ENCODE measurements at regions not wholly inside any gene's neighbourhood (a gene's known extent, or its start where the extent isn't known, plus 50 kb on each side); places are given as distances from the start of the nearest gene placed in this dataset.

- Histone ChIP-seq H2AFZ (ENCODE audit: low read depth, low read length) (no peak overlapping the region), H3K4me1 (ENCODE audit: insufficient read depth, low read length) (peaks cover 37% of the 10 kb centered on the region), H3K36me3 (ENCODE audit: insufficient read depth, low read length) (no peaks in the 10 kb centered on the region), H3K4me3 (ENCODE audit: low read length) (no peak overlapping the region), H3K9me3 (ENCODE audit: low read length) (no peaks in the 10 kb centered on the region), H3K27me3 (ENCODE audit: insufficient read depth, low read length) (no peaks in the 10 kb centered on the region)
Measured at GRCh38 chr3:150252462-150252861, 155.6 kb upstream of the TSC22D2 start.

- Histone ChIP-seq H3K4me1 (ENCODE audit: insufficient read depth, low read length) (peaks cover 37% of the 10 kb centered on the region), H3K9me3 (ENCODE audit: low read length) (no peaks in the 10 kb centered on the region)
Measured at GRCh38 chr3:150251187-150252062, 156.7 kb upstream of the TSC22D2 start.

GRCh38 chr3:150249779-150250470, 158.2 kb upstream of the TSC22D2 start:
- H3K4me3 ChIP-seq (ENCODE audit: low read length), result no peak overlapping the region
- no peak overlapping the region for H2AFZ ChIP-seq (ENCODE audit: low read depth, low read length)
- H3K9me3 ChIP-seq (ENCODE audit: low read length), result no peaks in the 10 kb centered on the region
- no peaks in the 10 kb centered on the region for H3K27me3 ChIP-seq (ENCODE audit: insufficient read depth, low read length)
- no peaks in the 10 kb centered on the region for H3K36me3 ChIP-seq (ENCODE audit: insufficient read depth, low read length)
- peaks cover 29% of the 10 kb centered on the region for H3K4me1 ChIP-seq (ENCODE audit: insufficient read depth, low read length)

More at GRCh38 chr3:150251187-150252062, 156.7 kb upstream of the TSC22D2 start:
- Histone ChIP-seq H2AFZ (ENCODE audit: low read depth, low read length) (no peak overlapping the region), H3K36me3 (ENCODE audit: insufficient read depth, low read length) (no peaks in the 10 kb centered on the region), H3K4me3 (ENCODE audit: low read length) (no peak overlapping the region), H3K27me3 (ENCODE audit: insufficient read depth, low read length) (no peaks in the 10 kb centered on the region)

GRCh38 chr3:150248888-150249681, 159.0 kb upstream of the TSC22D2 start:
- no peaks in the 10 kb centered on the region for H3K9me3 ChIP-seq (ENCODE audit: low read length)
- H2AFZ ChIP-seq (ENCODE audit: low read depth, low read length), result peak overlapping the region; percentile 63
- H3K4me1 ChIP-seq (ENCODE audit: insufficient read depth, low read length), result peaks cover 25% of the 10 kb centered on the region

GRCh38 chr3:150248116-150248887, 159.8 kb upstream of the TSC22D2 start:
- Histone ChIP-seq H3K4me1 (ENCODE audit: insufficient read depth, low read length) (peaks cover 22% of the 10 kb centered on the region), H2AFZ (ENCODE audit: low read depth, low read length) (peak overlapping the region; percentile 63), H3K4me3 (ENCODE audit: low read length) (no peak overlapping the region), H3K27me3 (ENCODE audit: insufficient read depth, low read length) (no peaks in the 10 kb centered on the region), H3K36me3 (ENCODE audit: insufficient read depth, low read length) (no peaks in the 10 kb centered on the region), H3K9me3 (ENCODE audit: low read length) (no peaks in the 10 kb centered on the region)

More at GRCh38 chr3:150248888-150249681, 159.0 kb upstream of the TSC22D2 start:
- H3K27me3 ChIP-seq (ENCODE audit: insufficient read depth, low read length), result no peaks in the 10 kb centered on the region
- no peaks in the 10 kb centered on the region for H3K36me3 ChIP-seq (ENCODE audit: insufficient read depth, low read length)
- no peak overlapping the region for H3K4me3 ChIP-seq (ENCODE audit: low read length)

GRCh38 chr3:150247441-150247840, 160.7 kb upstream of the TSC22D2 start:
- H2AFZ ChIP-seq (ENCODE audit: low read depth, low read length), result no peak overlapping the region
- H3K4me3 ChIP-seq (ENCODE audit: low read length), result no peak overlapping the region
- H3K27me3 ChIP-seq (ENCODE audit: insufficient read depth, low read length), result no peaks in the 10 kb centered on the region
- H3K4me1 ChIP-seq (ENCODE audit: insufficient read depth, low read length), result peaks cover 22% of the 10 kb centered on the region
- no peaks in the 10 kb centered on the region for H3K9me3 ChIP-seq (ENCODE audit: low read length)
- no peaks in the 10 kb centered on the region for H3K36me3 ChIP-seq (ENCODE audit: insufficient read depth, low read length)

GRCh38 chr3:150243466-150243865, 164.6 kb upstream of the TSC22D2 start:
- H2AFZ ChIP-seq (ENCODE audit: low read depth, low read length), result no peak overlapping the region

GRCh38 chr3:150242220-150242936, 165.7 kb upstream of the TSC22D2 start:
- H2AFZ ChIP-seq (ENCODE audit: low read depth, low read length), result no peak overlapping the region
- no peak overlapping the region for H3K4me3 ChIP-seq (ENCODE audit: low read length)

More at GRCh38 chr3:150243466-150243865, 164.6 kb upstream of the TSC22D2 start:
- H3K27me3 ChIP-seq (ENCODE audit: insufficient read depth, low read length), result no peaks in the 10 kb centered on the region
- no peaks in the 10 kb centered on the region for H3K9me3 ChIP-seq (ENCODE audit: low read length)
- peaks cover 6% of the 10 kb centered on the region for H3K4me1 ChIP-seq (ENCODE audit: insufficient read depth, low read length)
- no peaks in the 10 kb centered on the region for H3K36me3 ChIP-seq (ENCODE audit: insufficient read depth, low read length)
- no peak overlapping the region for H3K4me3 ChIP-seq (ENCODE audit: low read length)

GRCh38 chr3:150240891-150241290, 167.2 kb upstream of the TSC22D2 start:
- Histone ChIP-seq H3K4me1 (ENCODE audit: insufficient read depth, low read length) (peaks cover 10% of the 10 kb centered on the region), H3K27me3 (ENCODE audit: insufficient read depth, low read length) (no peaks in the 10 kb centered on the region), H2AFZ (ENCODE audit: low read depth, low read length) (no peak overlapping the region), H3K9me3 (ENCODE audit: low read length) (no peaks in the 10 kb centered on the region), H3K4me3 (ENCODE audit: low read length) (no peak overlapping the region), H3K36me3 (ENCODE audit: insufficient read depth, low read length) (no peaks in the 10 kb centered on the region)

More at GRCh38 chr3:150242220-150242936, 165.7 kb upstream of the TSC22D2 start:
- Histone ChIP-seq H3K9me3 (ENCODE audit: low read length) (no peaks in the 10 kb centered on the region), H3K27me3 (ENCODE audit: insufficient read depth, low read length) (no peaks in the 10 kb centered on the region), H3K36me3 (ENCODE audit: insufficient read depth, low read length) (no peaks in the 10 kb centered on the region), H3K4me1 (ENCODE audit: insufficient read depth, low read length) (no peaks in the 10 kb centered on the region)

GRCh38 chr3:150239766-150240165, 168.3 kb upstream of the TSC22D2 start:
- no peaks in the 10 kb centered on the region for H3K36me3 ChIP-seq (ENCODE audit: insufficient read depth, low read length)
- H3K9me3 ChIP-seq (ENCODE audit: low read length), result no peaks in the 10 kb centered on the region

GRCh38 chr3:150238995-150239619, 169.0 kb upstream of the TSC22D2 start:
- peaks cover 13% of the 10 kb centered on the region for H3K4me1 ChIP-seq (ENCODE audit: insufficient read depth, low read length)
- H3K4me3 ChIP-seq (ENCODE audit: low read length), result no peak overlapping the region
- no peak overlapping the region for H2AFZ ChIP-seq (ENCODE audit: low read depth, low read length)
- H3K27me3 ChIP-seq (ENCODE audit: insufficient read depth, low read length), result no peaks in the 10 kb centered on the region
- H3K36me3 ChIP-seq (ENCODE audit: insufficient read depth, low read length), result no peaks in the 10 kb centered on the region
- H3K9me3 ChIP-seq (ENCODE audit: low read length), result no peaks in the 10 kb centered on the region

More at GRCh38 chr3:150239766-150240165, 168.3 kb upstream of the TSC22D2 start:
- Histone ChIP-seq H3K4me3 (ENCODE audit: low read length) (no peak overlapping the region), H3K27me3 (ENCODE audit: insufficient read depth, low read length) (no peaks in the 10 kb centered on the region), H3K4me1 (ENCODE audit: insufficient read depth, low read length) (peaks cover 13% of the 10 kb centered on the region), H2AFZ (ENCODE audit: low read depth, low read length) (no peak overlapping the region)

All from neuron (in vitro differentiated cells).